Forelimb muscle (tissue), 1 donor: ENCODE measurements at regions not wholly inside any gene's neighbourhood (a gene's known extent, or its start where the extent isn't known, plus 50 kb on each side); places are given as distances from the start of the nearest gene placed in this dataset.

Experiments used
- DNase-seq: peaks from one replicate; pipeline ENCODE4 v3.0.0-alpha.2; 2013; ENCODE audit warnings: low read depth

DNA sequence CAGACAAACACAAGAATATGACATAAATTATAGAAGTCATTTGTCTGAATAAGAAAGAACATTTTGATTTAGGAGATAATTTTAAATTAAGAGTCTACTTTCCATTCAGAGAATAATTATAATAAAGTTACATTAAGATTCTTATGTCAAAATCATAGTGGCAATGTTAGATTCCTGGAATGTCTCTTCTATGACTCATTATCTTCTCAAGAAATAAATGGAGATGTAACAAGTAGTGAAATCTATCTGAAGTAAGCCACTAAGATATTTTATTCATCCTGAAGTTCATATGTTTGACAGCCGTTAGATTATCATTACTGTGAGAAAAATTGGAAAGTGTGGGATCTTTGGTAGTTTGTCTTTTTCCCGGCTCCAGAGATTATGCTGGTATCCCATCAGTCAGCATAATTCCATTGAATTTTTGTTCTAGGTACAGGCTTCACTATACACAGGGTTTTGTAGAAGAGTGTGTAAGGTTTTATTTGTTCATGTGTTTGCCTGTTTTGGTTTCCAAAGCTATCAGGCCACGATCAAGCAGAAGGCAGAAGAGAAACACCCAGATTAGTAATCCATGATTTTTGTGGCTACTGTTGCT is 1246.6 kb upstream of the LRRTM1 start:
- DNase-seq, result no peak

DNA sequence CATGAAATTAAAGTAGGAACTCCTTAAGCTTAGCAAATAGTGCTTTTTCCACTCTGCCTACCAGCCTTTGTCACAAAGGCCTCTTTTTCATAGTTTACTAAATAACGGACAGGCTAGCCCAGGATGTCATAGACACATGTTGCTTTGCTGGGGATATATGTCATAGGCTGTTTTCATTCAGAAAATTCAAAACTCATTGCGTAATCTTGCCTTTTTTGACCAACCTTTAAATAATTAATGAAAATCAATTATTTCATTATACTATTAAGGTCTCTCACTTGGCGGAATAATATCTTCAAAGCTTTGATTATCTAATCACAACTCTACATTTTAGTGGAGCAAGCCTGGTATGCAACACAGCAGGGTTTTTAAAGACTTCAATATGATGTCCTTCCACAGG is 1245.7 kb upstream of the LRRTM1 start:
- no peak for DNase-seq

DNA sequence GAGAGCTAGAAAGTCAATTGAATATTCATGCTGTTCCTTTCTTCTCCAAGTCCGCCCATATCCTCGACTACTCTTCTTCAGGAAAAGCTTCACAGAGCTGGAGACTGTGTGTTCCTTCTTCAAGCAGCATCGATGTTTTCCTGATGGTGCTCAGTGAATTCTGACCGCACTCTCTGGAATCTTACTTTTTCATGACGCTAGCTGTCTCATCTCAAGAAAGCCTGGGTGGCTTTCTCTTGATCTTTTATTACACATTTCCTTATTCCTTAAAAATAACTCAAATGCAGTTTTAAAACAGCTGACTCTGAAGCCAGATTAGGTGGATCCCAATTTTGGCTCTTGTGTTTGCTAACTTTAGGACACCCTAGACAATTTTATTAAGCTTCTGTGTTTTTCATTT is 1245.1 kb upstream of the LRRTM1 start:
- no peak for DNase-seq

DNA sequence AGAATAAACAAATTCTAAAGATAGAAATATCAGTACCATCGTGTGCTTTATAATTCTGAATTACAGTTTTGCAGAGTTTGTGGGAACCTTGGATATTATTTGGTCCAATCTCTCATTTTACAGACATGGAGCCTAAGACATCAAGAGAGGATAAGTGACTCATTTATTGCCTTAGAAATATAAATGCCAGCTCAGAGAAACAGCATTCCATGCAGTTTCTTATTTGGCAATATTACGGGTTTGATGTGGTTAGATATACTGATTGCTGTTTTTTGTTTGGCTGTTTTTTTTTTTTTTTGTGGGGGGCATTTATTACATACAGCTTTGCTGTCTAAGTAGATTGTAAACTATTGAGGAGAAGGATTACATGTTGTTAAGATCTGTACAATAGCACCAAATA is 1241.1 kb upstream of the LRRTM1 start:
- no peak for DNase-seq

DNA sequence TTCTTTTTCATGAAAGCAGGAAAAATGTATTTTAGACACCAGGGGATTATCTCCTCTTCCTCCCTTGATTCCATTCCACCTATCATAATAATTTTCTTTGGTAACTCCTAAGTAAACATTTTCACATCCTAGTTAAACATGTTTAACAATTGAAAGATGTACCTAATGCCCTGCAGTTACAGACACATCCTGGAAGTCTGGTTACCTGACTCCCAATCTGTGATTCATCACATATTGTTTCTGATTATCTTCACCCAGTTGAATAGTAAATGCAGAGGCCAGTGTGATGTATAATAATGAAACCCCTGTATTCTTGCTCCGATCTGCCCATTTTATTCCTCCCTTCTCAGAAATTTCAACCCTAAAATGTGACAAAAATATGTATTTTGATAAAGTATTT is 1237.6 kb upstream of the LRRTM1 start:
- DNase-seq, result no peak

DNA sequence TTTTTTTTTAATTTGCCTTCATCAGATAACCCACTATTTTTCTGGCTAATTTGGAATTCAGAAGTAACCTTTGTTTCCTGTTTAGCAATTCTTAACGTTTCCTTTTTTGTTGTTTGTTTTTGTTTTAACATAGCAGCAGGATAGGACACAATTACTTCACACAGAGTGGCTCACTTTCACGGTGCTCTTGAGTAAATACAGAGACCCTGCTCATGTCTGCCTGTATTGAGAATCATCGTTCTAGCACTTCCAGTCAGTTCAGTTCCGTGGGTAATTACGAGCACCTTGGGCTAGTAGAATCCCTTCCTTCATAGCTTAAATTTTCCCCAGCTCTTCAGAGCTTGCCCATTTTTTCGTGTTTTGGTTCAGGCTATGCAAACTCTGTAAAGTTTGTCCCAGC is 1225.4 kb upstream of the LRRTM1 start:
- DNase-seq, result no peak

DNA sequence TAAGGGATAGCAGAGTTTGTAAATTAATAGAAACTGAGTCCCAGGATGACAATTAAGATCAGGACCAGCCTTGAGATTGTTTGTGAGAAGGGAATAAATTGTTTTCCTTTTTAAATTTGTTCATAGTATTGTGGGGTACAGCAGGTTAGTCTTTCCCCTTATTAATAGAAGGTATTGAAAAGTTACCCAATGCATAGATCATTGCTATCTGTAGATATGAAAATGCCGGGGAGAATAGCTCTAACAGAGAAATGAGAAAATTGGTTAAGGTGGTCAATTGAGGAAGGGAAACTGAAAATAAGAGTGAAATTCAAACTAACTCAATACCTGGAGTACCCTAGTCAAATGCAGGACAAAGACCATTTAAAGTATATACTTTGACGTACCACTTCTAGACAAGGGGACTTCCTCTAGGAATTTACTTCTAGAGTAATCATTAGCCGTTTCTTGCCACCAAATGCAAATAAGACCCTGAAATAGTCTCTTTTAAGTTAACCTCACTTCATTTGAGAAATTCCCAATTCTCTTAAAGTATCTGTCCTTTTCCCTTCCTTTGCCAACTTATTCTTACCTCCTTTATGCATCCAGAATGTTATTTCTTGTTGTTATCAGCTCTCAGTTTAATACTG is 1224.4 kb upstream of the LRRTM1 start:
- no peak for DNase-seq

DNA sequence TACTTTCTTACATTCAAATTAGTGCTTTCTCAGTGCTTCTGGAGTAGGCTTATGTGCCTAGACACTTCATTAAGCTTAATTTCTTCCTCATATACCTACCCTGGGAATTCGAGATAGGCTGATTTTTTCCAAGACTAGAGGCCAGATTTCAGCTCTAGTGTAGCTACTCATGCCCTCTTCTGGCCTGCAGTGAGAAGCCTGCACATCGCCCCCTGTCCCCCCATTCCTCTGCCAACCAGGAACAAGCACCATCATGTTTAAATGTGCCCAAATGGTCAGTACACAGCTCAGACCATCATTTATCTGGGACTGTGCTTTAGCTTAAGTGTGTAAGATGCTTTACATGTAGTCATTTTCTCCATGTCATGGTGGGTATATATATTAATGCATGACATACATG is 1218.8 kb upstream of the LRRTM1 start:
- DNase-seq, result no peak

DNA sequence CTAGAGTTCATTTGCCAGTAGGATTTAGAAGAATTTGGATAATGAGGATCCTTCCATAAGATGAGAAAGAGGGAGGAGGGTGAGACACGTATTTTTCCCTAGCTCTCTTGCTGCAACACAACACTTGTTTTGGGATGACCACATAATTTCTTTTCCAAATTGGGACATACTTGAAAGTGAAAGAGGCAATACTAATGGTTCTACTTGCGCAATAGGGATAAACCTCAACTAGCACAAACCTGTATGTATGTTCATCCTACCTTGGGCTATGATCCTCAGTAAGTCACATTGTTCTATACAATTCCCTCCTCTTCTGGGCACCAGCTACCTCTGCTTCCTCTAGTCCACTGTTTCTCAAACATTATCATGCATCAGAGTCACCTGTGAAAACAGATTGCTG is 1208.8 kb upstream of the LRRTM1 start:
- DNase-seq, result no peak

DNA sequence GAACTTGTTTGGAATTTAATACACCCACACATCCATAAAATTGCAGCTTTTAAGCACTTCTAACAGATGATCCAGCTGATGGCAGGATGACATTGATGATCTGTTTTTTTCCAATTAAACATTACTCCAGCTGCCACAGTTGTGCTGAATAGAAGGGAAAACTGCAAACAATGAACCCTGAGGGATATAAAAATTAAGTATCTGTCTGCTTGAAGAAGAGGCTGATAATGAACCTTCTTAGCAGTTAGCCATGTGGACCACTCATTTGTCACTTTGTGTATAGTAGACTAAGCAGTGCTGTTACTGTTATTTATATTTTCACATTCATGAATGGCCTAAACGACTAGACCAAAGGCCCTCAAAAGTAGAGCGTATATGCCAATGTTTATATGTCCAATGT is 1201.0 kb upstream of the LRRTM1 start:
- DNase-seq, result no peak

DNA sequence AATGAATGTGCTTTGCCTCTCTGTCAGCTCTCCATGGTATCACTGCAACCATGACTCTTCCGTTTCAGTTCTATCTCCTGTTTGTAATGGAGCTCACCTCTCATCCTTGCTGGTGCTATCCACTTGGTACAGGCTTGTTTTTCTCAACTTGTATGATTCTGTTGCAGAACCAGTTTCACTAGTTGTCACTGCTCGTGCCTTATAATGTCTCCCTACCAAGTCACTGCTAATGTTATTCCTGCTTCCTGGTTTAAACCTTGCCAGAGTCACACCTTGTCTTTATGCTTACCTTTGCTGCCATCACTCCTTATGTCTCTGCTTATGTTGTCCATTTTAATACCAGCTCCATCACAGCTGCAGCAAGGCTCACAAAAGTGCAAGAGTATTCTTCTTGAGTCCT is 1191.0 kb upstream of the LRRTM1 start:
- DNase-seq, result no peak

DNA sequence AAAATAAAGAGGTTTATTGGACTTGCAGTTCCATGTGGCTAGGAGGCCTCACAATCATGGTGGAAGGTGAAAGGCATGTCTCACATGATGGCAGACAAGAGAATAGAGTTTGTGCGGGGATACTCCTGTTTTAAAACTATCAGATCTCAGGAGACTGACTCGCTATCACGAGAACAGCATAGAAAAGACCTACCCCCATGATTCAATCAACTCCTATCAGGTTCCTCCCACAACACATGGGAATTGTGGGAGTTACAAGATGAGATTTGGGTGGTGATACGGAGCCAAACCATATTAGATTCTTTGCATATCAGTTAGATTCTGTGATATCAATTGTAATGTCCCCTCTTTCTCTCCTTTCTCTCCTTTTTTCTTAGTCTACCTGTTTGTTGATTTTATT is 1178.7 kb upstream of the LRRTM1 start:
- DNase-seq, result no peak

DNA sequence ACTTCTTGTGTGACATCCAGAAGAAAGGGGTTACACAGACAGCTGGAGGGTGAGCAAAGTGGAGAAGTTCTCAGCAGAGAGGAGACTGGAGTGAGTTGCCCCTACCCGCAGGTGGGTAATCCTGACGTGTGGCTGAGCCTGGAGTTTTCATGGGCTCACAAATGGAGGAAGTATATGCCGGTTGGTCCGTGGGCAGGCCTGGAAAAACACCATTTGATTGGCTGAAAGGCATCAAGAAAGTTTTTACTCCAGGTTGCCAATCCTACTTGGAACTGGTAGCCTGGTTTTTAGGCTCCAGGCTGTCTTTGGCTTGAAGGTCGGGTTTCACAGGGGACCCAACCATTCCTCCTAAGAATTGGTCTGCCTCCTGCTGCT is 1177.4 kb upstream of the LRRTM1 start:
- DNase-seq, result no peak

DNA sequence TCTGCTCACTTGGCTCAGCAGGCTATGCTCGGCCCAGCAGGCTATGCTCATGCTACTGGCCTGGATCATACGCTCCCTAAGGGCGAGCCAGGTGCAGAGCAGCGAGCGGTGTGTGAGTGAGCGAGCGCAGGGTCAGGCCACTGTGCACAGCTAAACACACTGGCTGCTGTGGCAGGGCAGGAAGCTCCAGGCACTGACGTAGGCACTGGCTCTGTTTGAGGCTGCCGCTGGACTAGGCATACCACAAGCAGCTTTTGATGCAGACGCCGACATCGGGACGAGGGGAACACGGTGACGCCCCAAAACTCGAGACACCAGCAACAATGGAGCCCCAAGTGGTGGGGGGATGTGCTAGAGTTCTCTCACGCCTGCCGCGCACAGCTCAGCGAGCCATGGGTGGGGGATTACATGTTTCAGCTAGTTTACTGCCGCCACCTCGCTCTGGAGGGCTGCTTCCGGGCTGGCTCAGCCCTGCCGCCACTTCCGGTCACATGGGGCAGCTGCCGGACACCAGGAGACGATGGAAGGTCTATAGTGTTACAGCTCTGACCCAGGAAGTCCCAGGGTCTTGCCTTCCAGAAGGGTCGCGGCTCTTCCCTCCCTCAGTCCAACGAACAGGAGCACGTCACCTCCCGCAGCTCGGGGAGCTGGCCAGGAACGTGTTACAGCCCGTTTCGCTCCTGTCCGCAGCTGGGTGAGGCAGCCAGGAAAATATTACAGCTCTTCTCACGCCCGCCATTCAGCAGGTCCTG is 1176.9 kb upstream of the LRRTM1 start:
- no peak for DNase-seq

DNA sequence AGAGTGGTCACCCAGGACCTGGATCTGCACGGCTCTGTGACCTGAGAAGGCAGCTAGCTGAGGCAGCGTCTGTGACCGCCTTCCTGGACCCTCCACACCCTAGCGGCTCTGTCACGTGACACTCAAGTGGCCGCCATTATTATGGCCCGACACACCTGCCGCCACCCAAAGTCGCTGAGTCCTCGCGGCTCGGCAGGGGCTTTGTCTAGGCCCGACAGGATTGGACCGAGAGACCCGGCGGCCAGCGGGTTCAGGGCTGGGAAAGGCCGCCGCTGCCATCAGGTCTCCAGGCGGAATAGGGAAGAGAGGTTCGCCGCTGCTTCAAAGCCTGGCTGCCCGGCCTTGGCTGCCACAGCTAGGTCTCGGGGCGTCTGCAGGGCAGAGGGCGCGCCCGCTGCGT is 1162.5 kb upstream of the LRRTM1 start:
- DNase-seq, result no peak

DNA sequence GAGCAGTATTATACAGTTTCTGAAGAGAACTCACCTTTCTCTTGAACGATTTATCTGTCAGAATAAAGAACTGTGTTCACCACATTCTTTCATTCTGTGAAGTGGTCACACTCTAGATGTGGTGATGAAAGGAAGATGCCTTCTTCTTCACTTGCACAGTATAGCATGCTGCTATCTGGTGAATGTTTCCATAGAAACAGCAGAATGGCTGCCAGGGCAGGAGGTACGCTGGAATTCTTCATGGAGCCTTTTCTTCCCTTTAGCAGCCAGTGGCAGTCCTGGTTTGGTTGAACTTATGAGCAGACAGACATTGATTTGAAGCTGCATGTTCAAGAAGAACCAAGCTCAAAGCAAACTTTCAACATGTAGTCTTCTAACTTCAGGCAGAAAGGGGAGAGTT is 1157.9 kb upstream of the LRRTM1 start:
- no peak for DNase-seq

DNA sequence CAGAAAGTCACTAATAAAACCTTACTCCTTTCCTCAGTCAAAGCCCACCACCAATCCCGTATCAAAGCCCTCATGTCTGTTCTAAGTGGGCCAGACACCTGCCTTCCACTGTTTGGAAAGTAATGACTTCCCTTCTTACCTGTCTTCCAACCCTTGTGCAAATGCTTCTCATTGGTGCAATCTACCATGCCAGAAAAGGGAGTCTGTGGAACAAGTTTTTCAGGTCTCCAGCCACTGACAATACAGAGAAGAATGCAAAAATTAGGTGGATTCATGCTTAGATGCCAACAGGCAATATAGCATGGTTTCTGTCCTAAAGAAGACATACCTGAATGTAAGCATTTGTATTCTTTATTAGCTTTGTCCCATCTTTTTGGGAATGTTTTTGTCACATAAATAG is 1140.6 kb upstream of the LRRTM1 start:
- DNase-seq, result no peak

DNA sequence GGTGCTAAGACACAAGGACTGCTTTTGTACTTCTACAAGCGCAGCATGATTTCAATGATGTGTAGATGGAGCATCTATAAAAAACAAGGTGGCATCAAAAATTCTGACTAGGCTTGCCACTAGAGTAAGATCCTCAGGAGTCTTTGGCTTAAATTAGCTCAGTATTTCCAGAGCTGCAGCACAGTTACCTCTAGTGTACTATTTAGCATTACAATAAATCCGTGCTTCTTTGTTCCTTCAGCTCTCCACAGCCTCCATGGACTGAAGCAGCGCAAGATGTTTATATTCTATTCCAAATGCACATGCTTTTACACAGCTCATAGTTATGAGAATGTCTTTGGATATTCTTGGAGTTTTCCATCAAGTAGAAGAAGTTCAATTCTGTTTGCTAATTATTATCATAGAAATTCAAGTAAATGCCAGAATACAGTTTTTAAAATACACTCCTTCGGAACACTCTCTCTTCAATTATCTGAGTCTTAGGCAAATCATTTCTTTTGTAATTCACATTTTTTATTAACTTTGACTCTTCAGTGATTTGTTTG is 1133.0 kb upstream of the LRRTM1 start:
- DNase-seq, result no peak

DNA sequence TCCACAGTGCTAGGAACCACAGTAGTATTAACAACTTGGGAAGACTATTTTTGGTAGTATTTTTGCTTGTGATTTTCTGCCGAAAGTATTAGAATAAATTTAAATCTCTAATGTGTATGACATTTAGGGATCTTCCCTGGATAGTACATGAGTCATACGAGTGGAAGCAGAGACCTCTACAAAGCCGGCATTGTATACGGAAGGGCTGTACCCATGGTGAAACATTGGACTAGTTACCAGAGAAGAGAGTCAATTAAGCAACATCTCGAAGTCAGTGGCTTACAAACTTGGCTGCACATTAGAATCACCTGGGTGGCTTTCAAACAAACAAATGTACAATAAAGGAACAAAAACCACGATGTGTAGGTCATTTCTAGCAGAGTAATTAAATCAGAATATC is 1131.7 kb upstream of the LRRTM1 start:
- DNase-seq, result no peak

DNA sequence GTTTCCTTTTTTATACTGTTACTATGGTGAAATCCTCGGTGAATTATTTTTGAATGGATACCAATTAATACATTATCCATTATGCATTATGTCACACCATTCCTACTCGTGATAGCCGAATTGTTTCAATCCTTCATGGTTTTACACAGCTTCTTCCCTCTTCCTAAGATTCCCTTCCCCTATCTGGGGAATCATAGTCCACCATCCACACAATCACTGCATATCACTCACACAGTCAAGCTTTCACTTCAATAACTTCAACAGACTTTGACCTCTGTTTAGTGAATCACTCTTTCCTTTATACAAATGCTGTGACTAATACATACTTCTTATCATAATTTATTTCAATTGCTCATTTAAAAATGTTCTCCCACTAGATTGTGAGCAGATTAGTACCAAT is 1108.1 kb upstream of the LRRTM1 start:
- no peak for DNase-seq

DNA sequence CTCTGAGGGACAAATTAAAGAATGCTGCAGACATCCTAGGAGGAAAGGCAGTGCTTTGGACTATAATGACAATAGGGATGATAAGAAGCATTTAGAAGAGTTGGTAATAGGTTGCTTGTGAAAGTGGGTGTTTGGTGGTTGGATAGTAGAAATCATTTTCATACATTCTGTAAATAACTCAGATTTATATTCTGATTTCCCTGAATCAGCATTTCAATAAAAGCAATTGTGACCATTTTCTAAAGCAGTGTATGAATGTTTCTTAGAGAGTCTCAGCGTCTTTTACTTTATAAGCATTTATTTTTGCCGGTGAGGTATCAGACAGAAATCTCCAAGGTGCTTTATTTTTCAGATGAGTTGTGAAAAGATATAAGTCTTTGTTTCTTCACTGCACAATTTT is 1099.0 kb upstream of the LRRTM1 start:
- no peak for DNase-seq

DNA sequence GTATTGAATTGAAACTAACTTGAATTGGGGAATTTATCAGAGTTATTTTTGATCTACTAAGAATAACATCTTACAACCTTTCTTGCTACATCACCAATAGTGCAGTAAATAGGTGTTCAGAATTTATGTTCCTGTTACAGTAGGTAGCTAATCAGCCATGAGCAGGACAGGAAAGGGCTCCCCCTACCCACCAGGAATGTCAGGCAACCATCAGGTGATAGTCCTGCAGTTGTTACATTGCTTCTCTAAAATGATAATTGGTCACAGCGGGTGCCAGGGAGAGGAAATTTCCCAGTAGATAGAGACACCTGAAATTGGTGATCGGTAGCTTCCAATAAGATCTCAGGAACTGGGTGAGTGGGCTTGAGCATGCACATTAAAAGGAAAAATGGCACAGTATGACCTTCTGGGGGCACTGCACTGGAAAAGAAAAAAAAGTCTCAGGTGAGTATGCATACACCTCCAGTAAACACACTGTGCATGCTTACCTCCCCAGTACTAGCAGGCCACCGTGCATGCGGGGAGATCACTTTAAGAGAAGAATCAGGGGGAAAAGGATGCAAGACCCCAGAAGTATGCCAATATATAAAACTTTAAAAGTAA is 1092.0 kb upstream of the LRRTM1 start:
- DNase-seq, result no peak

DNA sequence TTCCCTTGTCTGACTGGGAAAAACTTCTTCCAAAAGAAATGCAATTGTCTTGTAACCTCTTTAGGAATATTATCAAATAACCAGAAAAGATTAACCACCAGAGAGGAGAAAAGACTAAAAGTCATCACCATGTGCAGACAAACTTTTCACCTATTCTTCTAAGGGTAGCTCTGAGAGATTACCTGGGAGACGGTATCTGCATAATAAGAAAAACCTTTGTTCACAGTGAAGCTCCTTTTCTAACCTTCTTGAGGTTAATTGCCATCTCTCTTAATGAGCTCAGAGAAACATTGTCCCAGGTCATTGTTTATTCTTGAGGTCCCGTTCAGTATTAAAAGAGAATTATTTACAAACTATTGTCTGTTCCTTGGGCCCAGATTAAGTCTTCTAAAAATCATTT is 1091.2 kb upstream of the LRRTM1 start:
- DNase-seq, result no peak
